HG02884 (cell line): ENCODE measurements at regions not wholly inside any gene's neighbourhood (a gene's known extent, or its start where the extent isn't known, plus 50 kb on each side); places are given as distances from the start of the nearest gene placed in this dataset.

Experiments
- ATAC-seq: cut with Tn5 transposase; IDR thresholded peaks from one replicate; pipeline ENCODE4 v1.9.1; 2021; ENCODE audit warnings: mild to moderate bottlenecking, moderate library complexity; ENCODE audit not compliant: unreplicated experiment

DNA sequence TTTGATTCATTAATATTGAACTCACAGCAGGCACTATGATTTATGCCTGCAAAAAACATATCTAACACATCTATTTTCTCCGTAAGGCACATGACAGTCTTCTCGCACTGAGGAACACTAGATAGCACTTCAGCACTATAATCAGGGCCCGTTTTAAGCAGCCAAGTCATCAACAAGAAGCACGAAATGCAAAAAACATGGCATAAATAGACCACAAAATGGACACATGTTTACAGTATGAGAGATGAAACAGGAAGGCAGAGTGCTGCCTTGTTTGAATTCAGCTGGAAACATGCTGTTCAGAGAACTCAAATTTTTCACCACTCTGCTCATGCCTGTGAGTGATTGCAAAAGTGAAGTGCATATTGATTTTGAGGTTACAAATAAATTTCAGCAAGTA is 205.8 kb upstream of the PDGFD start:
- ATAC-seq = no peak

DNA sequence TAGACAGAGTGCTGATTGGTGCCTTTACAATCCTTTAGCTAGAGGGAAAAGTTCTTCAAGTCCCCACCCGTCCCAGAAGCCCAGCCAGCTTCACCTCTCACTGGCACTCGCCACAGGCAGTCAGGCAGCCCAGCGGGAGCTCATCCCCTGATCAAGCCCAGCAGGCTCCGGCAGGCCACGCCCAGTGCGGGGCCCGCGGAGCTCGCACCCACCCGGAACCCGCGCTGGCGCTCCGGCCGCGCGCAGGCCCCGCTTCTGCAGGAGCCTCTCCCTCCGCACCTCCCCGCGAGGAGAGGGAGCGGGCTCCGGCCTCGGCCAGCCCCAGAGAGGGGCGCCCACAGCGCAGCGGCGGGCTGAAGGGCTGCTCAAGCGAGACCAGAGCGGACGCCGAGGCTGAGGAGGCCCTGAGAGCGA is 202.4 kb upstream of the PDGFD start:
- ATAC-seq = no peak

DNA sequence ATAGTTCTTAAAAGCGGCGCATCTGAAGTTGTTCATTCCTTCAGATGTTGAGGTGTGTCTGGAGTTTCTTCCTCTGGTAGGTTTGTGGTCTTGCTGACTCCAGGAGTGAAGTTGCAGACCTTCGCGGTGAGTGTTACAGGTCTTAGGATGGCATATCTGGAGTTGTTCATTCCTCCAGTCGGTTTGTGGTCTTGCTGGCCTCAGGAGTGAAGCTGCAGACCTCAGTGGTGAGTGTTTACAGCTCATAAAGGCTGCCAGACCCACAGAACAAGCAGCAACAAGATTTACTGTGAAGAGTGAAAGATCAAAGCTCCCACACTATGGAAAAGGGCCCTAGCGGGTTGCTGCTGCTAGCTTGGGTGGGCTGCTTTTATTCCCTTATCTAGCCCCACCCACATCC is 201.7 kb upstream of the PDGFD start:
- no peak for ATAC-seq

DNA sequence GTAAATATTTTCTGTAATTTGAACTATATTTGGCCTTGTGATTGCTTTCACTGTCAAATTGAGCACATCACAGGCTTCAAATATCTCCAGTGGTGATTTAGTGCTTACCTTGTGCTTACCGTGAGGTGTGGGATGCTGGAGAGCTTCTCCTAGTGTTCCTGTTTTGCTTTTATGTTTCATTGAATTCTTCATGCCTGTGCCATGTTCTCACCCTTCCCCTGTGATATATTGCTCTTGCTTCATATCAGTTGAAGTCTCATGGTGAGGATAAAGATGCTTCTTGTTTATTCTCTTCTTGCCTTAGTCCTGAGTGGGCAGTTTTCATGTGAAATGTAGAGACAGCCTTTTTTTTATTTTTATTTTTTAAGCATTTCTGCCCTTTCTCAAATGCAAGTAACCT is 198.0 kb upstream of the PDGFD start:
- ATAC-seq = no peak

DNA sequence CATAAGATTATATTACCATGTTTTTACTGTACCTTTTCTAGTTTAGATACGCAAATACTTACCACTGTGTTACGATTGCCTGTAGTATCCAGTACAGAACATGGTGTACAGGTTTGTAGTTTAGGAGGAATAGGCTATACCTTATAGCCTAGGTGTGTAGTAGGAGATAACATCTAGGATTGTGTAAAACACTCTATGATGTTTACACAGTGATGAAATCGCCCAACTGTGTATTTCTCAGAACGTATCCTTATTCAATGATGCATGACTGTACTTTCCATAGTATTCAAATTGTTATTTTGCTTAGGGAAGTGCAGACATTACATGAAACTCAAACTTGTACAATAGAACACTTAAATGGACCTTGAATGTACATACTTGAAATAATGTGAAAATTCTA is 188.1 kb upstream of the PDGFD start:
- no peak for ATAC-seq

DNA sequence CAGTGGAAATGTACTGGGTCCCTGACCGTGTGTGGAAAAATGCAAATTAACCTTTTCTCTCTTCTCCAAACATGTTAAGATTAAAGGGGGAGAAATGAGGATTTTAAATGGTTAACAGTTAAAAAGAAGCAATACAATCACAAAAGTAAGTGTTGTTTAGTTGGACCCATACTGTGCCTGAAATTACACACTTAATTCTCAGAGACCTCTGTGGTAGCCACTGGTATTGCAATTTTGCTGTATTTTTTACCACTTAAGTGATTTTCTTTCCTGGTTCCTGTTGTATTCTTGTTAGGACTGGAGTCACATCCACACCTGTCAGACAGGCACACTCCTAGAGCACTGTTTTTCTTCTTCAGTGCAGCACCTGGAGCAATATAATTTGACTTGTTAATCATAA is 179.6 kb upstream of the PDGFD start:
- peak; percentile 63 for ATAC-seq

DNA sequence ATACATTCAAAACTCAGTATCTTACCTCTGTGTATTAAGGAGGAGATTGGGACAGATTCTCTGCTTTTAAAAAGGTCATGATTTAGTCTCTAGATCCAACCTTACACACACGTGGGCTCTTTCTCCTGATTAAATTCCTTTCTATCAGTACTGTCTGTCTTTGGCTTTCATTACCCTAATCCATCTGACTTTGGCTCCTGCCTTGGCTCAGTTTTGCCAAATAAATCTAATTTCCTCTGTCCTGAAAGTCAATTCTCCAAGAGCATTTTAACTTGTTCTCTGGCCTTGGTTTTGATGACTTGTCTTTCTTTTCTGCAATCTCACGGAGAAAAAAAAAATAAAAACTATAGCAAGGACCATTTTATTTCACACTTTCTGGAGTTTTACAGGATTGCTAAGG is 176.6 kb upstream of the PDGFD start:
- no peak for ATAC-seq

DNA sequence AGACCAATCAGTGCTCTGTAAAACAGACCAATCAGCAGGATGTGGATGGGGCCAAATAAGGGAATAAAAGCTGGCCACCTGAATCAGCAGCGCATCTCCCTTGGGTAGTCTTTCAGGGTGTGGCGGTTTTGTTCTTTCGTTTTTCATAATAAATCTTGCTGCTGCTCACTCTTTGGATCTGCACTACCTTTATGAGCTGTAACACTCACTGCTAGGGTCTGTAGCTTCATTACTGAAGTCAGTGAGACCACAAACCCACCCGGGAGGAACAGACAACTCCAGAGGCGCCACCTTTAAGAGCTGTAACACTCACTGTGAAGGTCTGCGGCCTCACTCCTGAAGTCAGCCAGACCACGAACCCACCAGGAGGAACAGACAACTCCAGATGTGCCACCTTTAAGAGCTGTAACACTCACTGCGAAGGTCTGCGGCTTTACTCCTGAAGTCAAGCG is 175.5 kb upstream of the PDGFD start:
- ATAC-seq = no peak

DNA sequence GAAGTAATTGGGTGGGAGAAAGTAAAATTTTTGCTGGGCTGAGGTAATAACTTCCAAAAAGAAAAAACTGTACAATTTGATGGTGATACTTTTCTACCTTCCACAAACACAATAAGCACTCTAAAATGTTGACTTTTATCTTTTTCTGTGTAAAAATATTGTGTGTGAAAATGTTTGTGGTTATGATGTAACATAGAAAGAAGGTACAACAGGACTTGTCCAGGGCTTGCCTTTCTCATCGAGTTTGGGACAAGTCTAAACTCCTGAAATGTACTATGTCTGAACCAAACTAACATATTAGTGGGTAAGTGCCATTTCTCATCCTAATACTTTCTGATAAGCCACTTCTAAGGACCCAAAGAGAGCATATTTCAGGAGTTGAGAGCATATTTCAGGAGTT is 174.2 kb upstream of the PDGFD start:
- no peak for ATAC-seq

DNA sequence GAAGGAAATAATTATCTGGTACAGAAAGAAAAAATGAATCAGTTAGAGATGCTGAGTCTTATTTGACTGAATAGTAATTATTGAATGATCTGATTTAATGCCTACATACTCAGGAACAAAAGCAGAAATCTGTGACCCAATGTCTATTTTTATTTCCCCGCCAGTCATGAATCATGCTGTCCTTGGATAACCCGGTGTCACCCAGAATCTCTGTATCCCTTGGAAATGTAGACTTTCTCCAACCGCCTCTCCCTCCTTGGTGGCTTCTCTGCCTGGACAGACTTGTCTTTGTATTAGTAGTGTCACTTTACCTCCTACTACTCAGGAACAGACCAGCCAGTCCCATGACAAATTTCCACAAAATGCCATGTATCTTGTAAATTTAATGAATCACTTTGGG is 173.3 kb upstream of the PDGFD start:
- ATAC-seq = no peak

DNA sequence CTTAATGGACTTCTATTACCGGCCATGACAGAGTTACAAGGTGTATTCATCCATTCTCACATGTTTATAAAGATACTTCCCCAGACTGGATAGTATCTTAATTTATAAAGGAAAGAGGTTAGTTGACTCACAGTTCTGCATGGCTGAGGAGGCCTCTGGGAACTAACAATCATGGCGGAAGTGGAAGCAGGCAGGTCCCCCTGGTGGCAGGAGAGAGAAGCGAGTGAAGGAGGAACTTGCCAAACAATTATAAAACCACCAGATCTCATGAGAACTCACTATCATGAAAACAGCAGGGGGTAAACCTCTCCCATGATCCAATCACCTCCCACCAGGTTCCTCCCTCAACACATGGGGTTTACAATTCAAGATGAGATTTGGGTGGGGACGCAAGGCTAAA is 170.0 kb upstream of the PDGFD start:
- ATAC-seq = peak; percentile 64

DNA sequence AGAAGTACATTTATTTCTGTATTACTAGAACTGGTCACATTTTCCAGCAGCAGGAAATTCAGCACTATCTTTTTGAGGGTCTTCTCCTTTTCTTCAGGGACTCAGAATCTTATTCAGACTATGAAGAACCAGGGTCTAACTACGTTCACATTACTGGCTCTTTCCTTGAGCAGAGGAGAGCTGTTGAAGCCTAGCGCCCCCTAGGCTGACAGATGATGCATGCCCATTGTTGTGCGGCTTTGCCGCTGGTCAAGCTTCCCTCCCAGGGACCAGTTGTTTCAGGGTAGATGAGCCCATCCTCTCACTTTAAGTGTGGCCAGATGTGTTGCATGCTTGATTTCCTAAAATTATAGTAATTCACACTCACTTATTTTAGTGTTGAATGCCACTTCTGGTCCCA is 168.2 kb upstream of the PDGFD start:
- peak; percentile 51 for ATAC-seq

DNA sequence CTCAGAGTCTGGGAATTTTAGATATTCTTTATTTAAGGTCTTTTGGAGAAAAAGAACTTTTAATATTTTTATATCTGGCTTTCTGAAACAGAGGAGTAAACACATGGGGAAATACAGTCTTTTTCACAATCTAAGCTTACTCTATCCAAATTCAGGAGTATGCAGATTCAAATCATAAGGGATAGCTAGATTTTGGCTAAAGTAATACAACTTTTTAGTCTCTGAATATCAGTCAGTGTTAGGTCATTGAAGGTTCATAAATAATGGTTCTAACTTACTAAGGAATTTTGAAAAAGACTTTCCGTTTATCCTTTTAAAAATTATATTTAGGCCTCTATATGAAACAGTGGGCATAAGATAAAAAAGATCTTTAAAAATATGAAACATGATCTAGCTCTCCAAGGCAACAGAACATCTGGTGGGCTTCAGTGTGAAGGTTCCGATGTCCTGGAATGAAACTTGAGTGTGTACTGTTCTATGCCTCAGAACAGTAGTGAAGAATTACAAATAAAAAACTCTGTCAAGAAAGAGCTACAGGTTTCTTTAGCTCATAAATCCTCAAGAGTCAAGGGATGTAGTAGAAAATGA is 165.2 kb upstream of the PDGFD start:
- ATAC-seq = no peak

DNA sequence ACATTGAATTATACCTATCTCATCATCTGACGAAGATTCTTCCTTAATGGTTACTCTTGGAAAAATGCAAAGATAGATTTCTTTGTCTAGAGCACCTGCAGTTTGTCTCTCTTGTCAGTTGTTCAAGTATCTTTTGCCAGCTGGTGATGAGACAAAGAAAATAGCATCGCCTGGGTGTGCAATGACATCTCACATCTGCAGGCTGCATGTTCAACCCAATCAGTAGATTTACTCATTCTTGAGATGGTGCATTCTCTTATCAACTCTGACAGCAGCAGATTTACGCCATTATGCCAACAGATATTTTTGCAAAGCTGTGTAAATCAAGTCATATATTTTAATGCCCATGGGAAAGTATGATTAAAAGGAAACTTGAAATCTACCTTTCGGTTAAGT is 164.6 kb upstream of the PDGFD start:
- ATAC-seq = no peak

DNA sequence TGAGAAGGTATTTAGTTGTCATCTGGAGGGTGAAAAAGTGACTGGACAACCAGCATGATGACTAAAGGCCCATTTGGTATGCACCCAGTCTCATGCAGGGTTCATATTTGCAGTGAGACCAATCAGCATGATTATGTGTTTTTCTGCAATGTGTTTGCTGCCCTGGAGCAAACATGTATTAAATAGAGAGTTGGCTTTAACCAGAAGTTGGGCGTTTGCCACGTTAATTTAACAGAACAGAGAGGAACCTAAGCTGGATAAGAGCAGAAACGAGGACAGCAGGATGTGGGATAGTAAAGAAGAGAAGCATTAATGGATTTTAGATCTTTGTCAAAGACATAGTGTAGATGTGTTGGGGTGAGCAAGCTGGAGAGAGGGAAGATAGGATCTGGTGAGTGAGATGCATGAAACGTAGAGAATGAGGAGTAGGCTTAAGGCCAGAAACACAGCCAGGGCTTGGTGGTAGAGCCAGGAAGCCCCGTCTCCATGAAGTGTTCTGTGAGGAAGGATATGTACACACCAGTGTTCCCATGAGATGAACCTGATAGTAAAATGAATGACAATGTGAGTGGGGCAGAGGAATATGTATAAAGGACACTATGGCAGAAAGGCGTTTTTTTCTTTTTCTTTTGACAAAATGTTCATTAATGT is 164.0 kb upstream of the PDGFD start:
- ATAC-seq = no peak

DNA sequence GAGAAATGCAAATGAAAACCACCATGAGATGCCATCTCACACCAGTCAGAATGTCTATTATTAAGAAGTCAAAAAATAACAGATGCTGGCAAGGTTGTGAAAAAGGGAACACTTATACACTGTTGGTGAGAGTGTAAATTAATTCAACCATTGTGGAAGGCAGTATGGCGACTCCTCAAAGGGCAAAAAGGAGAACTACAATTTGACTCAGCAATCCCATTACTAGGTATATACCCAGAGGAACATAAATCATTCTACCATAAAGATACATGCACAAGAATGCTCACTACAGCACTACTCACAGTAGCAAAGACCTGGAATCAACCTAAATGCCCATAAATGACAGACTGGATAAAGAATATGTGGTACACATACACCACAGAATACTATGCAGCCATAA is 161.1 kb upstream of the PDGFD start:
- ATAC-seq = no peak

DNA sequence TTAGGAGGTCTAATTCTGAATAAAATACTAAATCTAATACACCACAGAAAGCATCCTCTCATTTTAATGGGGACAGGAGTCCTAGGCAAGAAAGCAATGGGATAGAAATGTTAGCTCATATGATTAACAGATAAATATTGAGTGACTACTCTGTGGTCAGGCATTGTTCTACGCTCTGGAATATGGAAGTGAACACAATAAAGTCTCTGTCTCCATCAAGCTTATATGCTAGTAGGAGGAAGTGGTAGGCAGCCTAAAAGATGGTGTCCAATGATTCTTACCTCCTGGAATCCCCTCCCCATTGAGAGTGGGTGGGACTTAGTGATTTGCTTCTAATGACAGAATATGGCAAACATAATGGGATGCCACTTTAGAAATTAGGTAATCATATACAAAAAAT is 160.3 kb upstream of the PDGFD start:
- no peak for ATAC-seq

DNA sequence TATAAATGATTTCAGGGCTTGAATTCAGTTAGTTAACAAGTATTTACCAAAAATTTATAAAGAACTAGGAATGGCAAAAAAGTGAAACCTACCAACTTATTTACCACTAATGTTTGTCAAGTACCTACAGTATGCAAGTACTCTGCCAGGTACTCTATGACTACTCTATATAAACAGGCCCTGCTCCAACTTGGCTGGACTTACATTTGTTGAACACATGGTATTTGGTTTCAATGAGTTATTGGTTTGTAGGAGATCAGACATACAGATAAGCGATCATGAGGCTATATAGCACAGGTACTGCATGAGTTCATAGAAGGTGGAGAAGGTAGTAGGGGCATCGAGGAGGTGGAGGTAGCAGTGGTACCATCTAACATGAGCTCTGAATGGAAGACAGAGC is 159.9 kb upstream of the PDGFD start:
- ATAC-seq = no peak

DNA sequence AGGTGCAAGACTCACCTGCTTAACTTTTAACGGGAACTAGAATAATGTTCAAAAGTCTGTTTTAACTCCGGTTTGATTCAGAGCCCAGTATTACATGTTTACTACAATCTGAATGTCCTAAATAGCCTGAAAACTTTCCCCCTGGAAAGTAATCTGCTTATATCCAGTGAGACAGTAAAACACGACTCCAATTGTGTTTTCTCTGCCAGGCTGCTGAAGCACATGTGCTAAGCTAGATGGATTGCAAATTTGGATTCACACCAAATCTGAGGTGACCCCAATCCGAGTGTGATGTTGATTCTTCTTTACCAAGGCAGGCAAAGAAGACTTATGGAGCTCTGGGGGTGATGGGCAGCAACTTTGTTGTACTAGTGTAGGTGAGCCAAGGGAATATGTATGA is 158.7 kb upstream of the PDGFD start:
- no peak for ATAC-seq

DNA sequence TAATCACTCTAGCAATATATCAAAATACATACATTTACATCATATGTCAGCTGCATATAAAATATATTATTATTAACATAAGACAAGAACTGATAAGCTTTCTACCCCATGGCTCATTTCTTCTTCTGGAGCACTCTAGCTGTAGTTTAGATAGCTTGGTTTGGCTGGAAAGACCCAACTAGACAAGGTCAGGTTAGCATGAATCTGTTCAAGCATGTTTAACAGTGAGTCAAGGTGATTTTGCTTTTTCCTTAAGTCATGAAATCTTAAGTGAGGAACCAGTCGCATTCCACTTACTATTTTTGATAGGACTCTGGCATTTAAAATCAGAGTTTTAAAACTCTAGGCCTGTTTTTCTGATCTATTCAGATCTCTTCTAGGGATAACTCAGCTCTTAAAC is 157.0 kb upstream of the PDGFD start:
- ATAC-seq = no peak

DNA sequence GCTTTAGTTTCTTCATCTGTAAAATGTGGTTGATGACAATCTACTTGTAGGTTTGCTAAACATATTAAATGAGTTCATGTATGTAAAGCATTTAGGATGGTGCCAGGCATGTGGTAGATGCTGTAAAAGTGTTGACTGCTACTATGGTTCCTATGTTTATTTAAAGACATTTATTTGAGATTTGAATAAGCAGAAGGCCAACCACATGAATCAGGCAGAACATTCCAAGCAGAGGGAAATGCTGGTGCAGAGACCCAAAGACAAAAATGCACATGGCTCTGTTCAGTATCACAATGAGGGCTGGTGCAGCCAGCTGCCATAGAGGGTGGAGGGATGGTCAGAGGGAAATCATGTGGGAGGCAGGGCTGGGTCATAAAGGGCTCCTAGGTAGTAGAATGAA is 156.2 kb upstream of the PDGFD start:
- no peak for ATAC-seq

DNA sequence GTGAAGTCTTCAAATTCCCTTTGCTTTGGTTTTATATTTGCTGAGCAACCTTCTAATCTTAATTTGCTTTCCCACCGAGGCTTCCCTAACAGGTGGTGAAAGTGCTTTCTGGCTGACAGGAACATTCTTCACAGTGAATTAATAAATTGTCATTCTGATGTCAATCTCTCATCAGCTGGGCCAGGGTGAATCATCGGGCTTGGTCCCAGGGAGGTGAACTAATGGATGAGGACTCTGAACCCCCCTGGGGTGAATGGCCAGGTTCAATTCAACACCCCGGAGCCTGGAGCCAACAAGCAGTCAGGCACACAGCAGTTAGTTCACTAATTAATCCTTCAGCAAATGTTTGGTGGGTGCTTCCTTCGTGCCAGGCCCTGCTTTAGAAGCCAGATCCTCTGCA is 155.4 kb upstream of the PDGFD start:
- no peak for ATAC-seq

DNA sequence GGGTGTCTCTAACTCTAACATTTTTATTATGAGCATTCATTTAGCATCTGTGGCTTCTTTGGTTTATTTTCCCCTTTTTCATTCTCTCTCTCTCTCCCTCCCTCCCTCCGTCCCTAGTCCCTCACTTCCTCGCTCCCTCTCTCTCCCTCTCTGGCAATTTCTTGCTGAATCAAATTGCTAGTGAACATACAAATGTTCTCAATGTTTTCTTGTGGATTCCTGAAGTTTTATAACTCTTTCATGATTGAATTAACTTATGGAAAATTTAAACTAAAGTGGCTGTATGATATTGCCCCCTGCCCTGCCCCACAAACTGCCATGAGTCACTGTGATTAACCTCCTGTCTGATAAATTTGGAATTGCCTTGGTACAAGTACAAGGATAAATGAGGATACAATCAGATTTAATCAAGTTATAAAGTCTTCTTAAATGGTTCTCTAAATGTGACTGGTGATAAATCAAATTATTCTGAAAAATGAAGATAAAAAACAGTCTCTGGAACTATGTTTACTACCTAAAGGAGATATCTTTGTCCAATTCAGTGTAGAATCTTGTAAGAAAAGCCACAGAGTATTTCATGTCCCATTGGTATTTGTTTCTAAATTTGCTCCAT is 143.0 kb upstream of the PDGFD start:
- no peak for ATAC-seq
